H9 (cell line): ENCODE measurements at regions not wholly inside any gene's neighbourhood (a gene's known extent, or its start where the extent isn't known, plus 50 kb on each side); places are given as distances from the start of the nearest gene placed in this dataset.

Experiments
- DNase-seq: peaks from one replicate; pipeline ENCODE4 v3.0.0-alpha.2; 2017
- H2AFZ ChIP-seq: one replicate; pipeline ENCODE4 v1.6.1; 2013; ENCODE audit warnings: mild to moderate bottlenecking, low read length, control low read depth, moderate library complexity
- H2AK5ac ChIP-seq: 2 replicates; pipeline ENCODE4 v1.6.1; 2013; ENCODE audit warnings: low read length, control low read depth, mixed read lengths; ENCODE audit not compliant: insufficient read length
- H2BK120ac ChIP-seq: one replicate; pipeline ENCODE4 v1.6.1; 2013; ENCODE audit warnings: low read depth, mild to moderate bottlenecking, low read length, control low read depth, inconsistent platforms; ENCODE audit not compliant: poor library complexity, severe bottlenecking
- H2BK12ac ChIP-seq: 2 replicates; pipeline ENCODE4 v1.6.1; 2013; ENCODE audit warnings: low read length, control low read depth, mixed read lengths, low read depth; ENCODE audit not compliant: insufficient read length
- H2BK15ac ChIP-seq: 2 replicates; pipeline ENCODE4 v1.6.1; 2013; ENCODE audit warnings: low read depth, low read length, control low read depth
- H2BK20ac ChIP-seq: one replicate; pipeline ENCODE4 v1.6.1; 2013; ENCODE audit warnings: low read depth, mild to moderate bottlenecking, low read length, control low read depth, inconsistent platforms; ENCODE audit not compliant: poor library complexity, severe bottlenecking
- H2BK5ac ChIP-seq: 2 replicates; pipeline ENCODE4 v1.6.1; 2013; ENCODE audit warnings: low read length, control low read depth, mixed read lengths; ENCODE audit not compliant: insufficient read length
- H3K14ac ChIP-seq: 2 replicates; pipeline ENCODE4 v1.6.1; 2013; ENCODE audit warnings: low read length, control low read depth; ENCODE audit not compliant: insufficient read depth
- H3K18ac ChIP-seq: 2 replicates; pipeline ENCODE4 v1.6.1; 2013; ENCODE audit warnings: low read depth, mild to moderate bottlenecking, mixed read lengths, low read length, control low read depth; ENCODE audit not compliant: insufficient read length
- H3K23ac ChIP-seq: 2 replicates; pipeline ENCODE4 v1.6.1; 2013; ENCODE audit warnings: low read length, control low read depth, mixed read lengths, low read depth; ENCODE audit not compliant: insufficient read length
- H3K23me2 ChIP-seq: 2 replicates; pipeline ENCODE4 v1.6.1; 2013; ENCODE audit warnings: low read depth, mild to moderate bottlenecking, mixed read lengths, low read length, control low read depth; ENCODE audit not compliant: insufficient read length, poor library complexity, severe bottlenecking
- H3K27ac ChIP-seq: 2 replicates; pipeline ENCODE4 v1.5.1; 2013; ENCODE audit warnings: low read length, control low read depth, mixed read lengths, low read depth; ENCODE audit not compliant: insufficient read length
- H3K27me3 ChIP-seq: 2 replicates; pipeline ENCODE4 v1.6.1; 2013; ENCODE audit warnings: low read length, control low read depth, inconsistent platforms; ENCODE audit not compliant: insufficient read depth
- H3K4ac ChIP-seq: 2 replicates; pipeline ENCODE4 v1.6.1; 2013; ENCODE audit warnings: low read depth, mild to moderate bottlenecking, control low read depth, inconsistent platforms, low read length, moderate library complexity
- H3K4me1 ChIP-seq: 2 replicates; pipeline ENCODE4 v1.6.1; 2013; ENCODE audit warnings: low read length, control low read depth, inconsistent platforms; ENCODE audit not compliant: insufficient read depth
- H3K4me2 ChIP-seq: 2 replicates; pipeline ENCODE4 v1.6.1; 2013; ENCODE audit warnings: low read length, control low read depth, mixed read lengths; ENCODE audit not compliant: insufficient read length, insufficient read depth
- H3K56ac ChIP-seq: 2 replicates; pipeline ENCODE4 v1.6.1; 2013; ENCODE audit warnings: low read depth, mild to moderate bottlenecking, mixed read lengths, low read length, control low read depth; ENCODE audit not compliant: insufficient read length
- H3K79me1 ChIP-seq: 2 replicates; pipeline ENCODE4 v1.6.1; 2013; ENCODE audit warnings: low read depth, mild to moderate bottlenecking, moderate library complexity, low read length, control low read depth, inconsistent platforms; ENCODE audit not compliant: insufficient read depth, poor library complexity, severe bottlenecking
- H3K79me2 ChIP-seq: 2 replicates; pipeline ENCODE4 v1.6.1; 2013; ENCODE audit warnings: low read length, control low read depth, inconsistent platforms; ENCODE audit not compliant: insufficient read depth
- H3K9ac ChIP-seq: 2 replicates; pipeline ENCODE4 v1.6.1; 2013; ENCODE audit warnings: low read length, control low read depth, mixed read lengths; ENCODE audit not compliant: insufficient read length; ENCODE audit errors: extremely low read depth
- H3K9me3 ChIP-seq: one replicate; pipeline ENCODE4 v1.6.1; 2013; ENCODE audit warnings: low read depth, low read length, inconsistent platforms; ENCODE audit not compliant: control insufficient read depth
- H3T11ph ChIP-seq: one replicate; pipeline ENCODE4 v1.6.1; 2013; ENCODE audit warnings: mild to moderate bottlenecking, low read length, control low read depth, inconsistent platforms
- H4K20me1 ChIP-seq: one replicate; pipeline ENCODE4 v1.6.1; 2013; ENCODE audit not compliant: control insufficient read depth, insufficient read length, insufficient read depth
- H4K5ac ChIP-seq: 2 replicates; pipeline ENCODE4 v1.6.1; 2013; ENCODE audit warnings: low read depth, mild to moderate bottlenecking, mixed read lengths, low read length, control low read depth; ENCODE audit not compliant: insufficient read length
- H4K8ac ChIP-seq: replicated peaks from 2 replicates; pipeline ENCODE4 v1.6.1; 2013; ENCODE audit warnings: low read length, control low read depth, mixed read lengths, low read depth; ENCODE audit not compliant: insufficient read length
- H4K91ac ChIP-seq: 2 replicates; pipeline ENCODE4 v1.6.1; 2013; ENCODE audit warnings: low read depth, mild to moderate bottlenecking, moderate library complexity, mixed read lengths, low read length, control low read depth; ENCODE audit not compliant: insufficient read length
- H3K27ac Mint-ChIP-seq, 3 experiments: 2 replicates in 2 of 3; 3 replicates in 1 of 3; pipeline ENCODE4 v1.8.0; 2020 to 2021; ENCODE audit warnings: mixed read lengths in 3 of 3, mild to moderate bottlenecking in 1 of 3, moderate library complexity in 1 of 3
- H3K27me3 Mint-ChIP-seq: 2 replicates; pipeline ENCODE4 v1.8.0; 2021; ENCODE audit warnings: low read depth, mild to moderate bottlenecking, moderate library complexity, mixed read lengths
- H3K36me3 Mint-ChIP-seq, 3 experiments: 2 replicates in 2 of 3; 3 replicates in 1 of 3; pipeline ENCODE4 v1.8.0; 2020 to 2021; ENCODE audit warnings: low read depth in 3 of 3, mixed read lengths in 3 of 3; ENCODE audit not compliant: insufficient read depth in 1 of 3
- H3K4me1 Mint-ChIP-seq, 2 experiments: 2 replicates each; pipeline ENCODE4 v1.8.0; 2020; ENCODE audit warnings: mixed read lengths in 2 of 2
- H3K4me3 Mint-ChIP-seq, 2 experiments: 2 replicates in 1 of 2; 3 replicates in 1 of 2; pipeline ENCODE4 v1.8.0; 2020 to 2021; ENCODE audit warnings: mild to moderate bottlenecking in 2 of 2, mixed read lengths in 2 of 2, moderate library complexity in 1 of 2
- H3K9me3 Mint-ChIP-seq, 2 experiments: 2 replicates in 1 of 2; 3 replicates in 1 of 2; pipeline ENCODE4 v1.8.0; 2020; ENCODE audit warnings: mild to moderate bottlenecking in 2 of 2, mixed read lengths in 2 of 2, moderate library complexity in 1 of 2
- WGBS: extraction: QIAGEN DNeasy Blood & Tissue Kit; methylation state at CpG from one replicate; pipeline ENCODE4 v1.1.7; 2013; ENCODE audit warnings: missing lambda C conversion rate, low lambda C conversion rate, mixed read lengths; ENCODE audit not compliant: insufficient read length; ENCODE audit errors: extremely low coverage; 5-methylcytosine and 5-hydroxymethylcytosine counted together
- TF ChIP-seq, protein P1 (sequence below): fragments of 200-600 bp; sonication (generic); conservative IDR thresholded peaks from 3 replicates; pipeline ENCODE4 v1.8.0; 2021; ENCODE audit warnings: antibody characterized with exemption, mild to moderate bottlenecking

GRCh38 chr12:93180566-93180965 lies 197.2 kb upstream of the NUDT4 start:
- H3K23me2 ChIP-seq, result no peaks in the 10 kb centered on the region
- no peak overlapping the region for H3K18ac ChIP-seq
- no peak overlapping the region for H3K4ac ChIP-seq
- TF ChIP-seq, protein P1, sequence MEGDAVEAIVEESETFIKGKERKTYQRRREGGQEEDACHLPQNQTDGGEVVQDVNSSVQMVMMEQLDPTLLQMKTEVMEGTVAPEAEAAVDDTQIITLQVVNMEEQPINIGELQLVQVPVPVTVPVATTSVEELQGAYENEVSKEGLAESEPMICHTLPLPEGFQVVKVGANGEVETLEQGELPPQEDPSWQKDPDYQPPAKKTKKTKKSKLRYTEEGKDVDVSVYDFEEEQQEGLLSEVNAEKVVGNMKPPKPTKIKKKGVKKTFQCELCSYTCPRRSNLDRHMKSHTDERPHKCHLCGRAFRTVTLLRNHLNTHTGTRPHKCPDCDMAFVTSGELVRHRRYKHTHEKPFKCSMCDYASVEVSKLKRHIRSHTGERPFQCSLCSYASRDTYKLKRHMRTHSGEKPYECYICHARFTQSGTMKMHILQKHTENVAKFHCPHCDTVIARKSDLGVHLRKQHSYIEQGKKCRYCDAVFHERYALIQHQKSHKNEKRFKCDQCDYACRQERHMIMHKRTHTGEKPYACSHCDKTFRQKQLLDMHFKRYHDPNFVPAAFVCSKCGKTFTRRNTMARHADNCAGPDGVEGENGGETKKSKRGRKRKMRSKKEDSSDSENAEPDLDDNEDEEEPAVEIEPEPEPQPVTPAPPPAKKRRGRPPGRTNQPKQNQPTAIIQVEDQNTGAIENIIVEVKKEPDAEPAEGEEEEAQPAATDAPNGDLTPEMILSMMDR, result no peak
- H3K79me1 ChIP-seq, result no peaks in the 10 kb centered on the region
- no peak overlapping the region for H2BK20ac ChIP-seq
- H3K23ac ChIP-seq, result no peak overlapping the region
- H3K4me1 ChIP-seq, result no peaks in the 10 kb centered on the region
- no peaks in the 10 kb centered on the region for H3K27me3 ChIP-seq
- no peaks in the 10 kb centered on the region for H3K79me2 ChIP-seq
- H3K14ac ChIP-seq, result no peak overlapping the region
- H2AK5ac ChIP-seq, result no peak overlapping the region
- no peaks in the 10 kb centered on the region for H4K20me1 ChIP-seq
- no CpG with 5 or more reads among the region's 2 CpGs for WGBS
- no peak overlapping the region for H3K4me2 ChIP-seq
- Mint-ChIP-seq H3K4me1 (no peaks in the 10 kb centered on the region), H3K4me3 (no peak overlapping the region), H3K9me3 (peaks cover 11 to 20% of the 10 kb centered on the region in 2 experiments; a peak in 4 of 5 replicates), H3K27me3 (no peaks in the 10 kb centered on the region; the same call in 1 of the 2 replicates), H3K27ac (no peak overlapping the region), H3K36me3 (peaks cover 3 to 16% (median 4%) of the 10 kb centered on the region in 3 experiments; a peak in 5 of 7 replicates)
- H3K9me3 ChIP-seq, result peaks cover 5% of the 10 kb centered on the region
- no peak overlapping the region for H4K8ac ChIP-seq
- no peak overlapping the region for H3T11ph ChIP-seq
- no peak overlapping the region for H3K9ac ChIP-seq
- H2BK15ac ChIP-seq, result no peak overlapping the region
- DNase-seq, result no peak
- H2BK12ac ChIP-seq, result no peak overlapping the region
- H2BK5ac ChIP-seq, result no peak overlapping the region
- no peak overlapping the region for H2BK120ac ChIP-seq
- H4K5ac ChIP-seq, result no peak overlapping the region
- H3K27ac ChIP-seq, result no peak overlapping the region
- H2AFZ ChIP-seq, result no peak overlapping the region
- no peak overlapping the region for H3K56ac ChIP-seq
- no peak overlapping the region for H4K91ac ChIP-seq
